Naive thymus-derived CD8-positive, alpha-beta T cell (primary cell): ENCODE measurements at regions not wholly inside any gene's neighbourhood (a gene's known extent, or its start where the extent isn't known, plus 50 kb on each side); places are given as distances from the start of the nearest gene placed in this dataset.

ENCODE experiments used
- ATAC-seq, 2 donors: fragments of 150-1000 bp; cut with Tn5 transposase in 1 of 2; sonication (Bioruptor Pico), chemical (Tn5 transposase) in 1 of 2; 1 replicate in 1 of 2; 2 replicates in 1 of 2; pipeline ENCODE4 v1.10.0; 2021; ENCODE audit warnings: mild to moderate bottlenecking in 2 of 2, moderate library complexity in 2 of 2
- POLR2A ChIA-PET: fragments of 350-600 bp; sonication (Branson Sonifier 250); formaldehyde crosslinking; loops from one replicate; lab custom pipeline; 2021; ENCODE audit warnings: antibody characterized with exemption; lab: Charles Lee
- DNase-seq, 10 donors: peaks; one replicate each; pipeline versions ENCODE4 v3.0.0 to v3.0.0-alpha.2; 2020 to 2022
- H3K27ac Mint-ChIP-seq, 10 donors: one replicate each; pipeline ENCODE4 v1.8.0; 2020 to 2022; ENCODE audit warnings: mild to moderate bottlenecking in 10 of 10, mixed read lengths in 10 of 10, moderate library complexity in 4 of 10, inconsistent platforms in 1 of 10
- H3K27me3 Mint-ChIP-seq, 5 donors: one replicate each; pipeline ENCODE4 v1.8.0; 2021 to 2022; ENCODE audit warnings: mixed read lengths in 5 of 5
- H3K36me3 Mint-ChIP-seq, 3 donors: one replicate each; pipeline ENCODE4 v1.8.0; 2020 to 2022; ENCODE audit warnings: mixed read lengths in 3 of 3, mild to moderate bottlenecking in 2 of 3, inconsistent platforms in 1 of 3
- H3K4me1 Mint-ChIP-seq, 4 donors: one replicate each; pipeline ENCODE4 v1.8.0; 2021 to 2022; ENCODE audit warnings: mixed read lengths in 4 of 4
- H3K4me3 Mint-ChIP-seq, 10 donors: one replicate each; pipeline ENCODE4 v1.8.0; 2020 to 2022; ENCODE audit warnings: mild to moderate bottlenecking in 10 of 10, mixed read lengths in 10 of 10, moderate library complexity in 6 of 10, inconsistent platforms in 1 of 10
- H3K9me3 Mint-ChIP-seq, 9 donors: one replicate each; pipeline ENCODE4 v1.8.0; 2020 to 2022; ENCODE audit warnings: mixed read lengths in 9 of 9, mild to moderate bottlenecking in 3 of 9, inconsistent platforms in 1 of 9, moderate library complexity in 1 of 9

- POLR2A ChIA-PET: no interaction called here
- ATAC-seq (no peak), DNase-seq (no peak)
- H3K9me3 Mint-ChIP-seq: peaks cover 0 to 23% (median 13%) of the 10 kb centered on the region in 9 donors
- H3K27ac Mint-ChIP-seq: no peak overlapping the region
- H3K27me3 Mint-ChIP-seq: no peaks in the 10 kb centered on the region
- H3K4me1 Mint-ChIP-seq: no peaks in the 10 kb centered on the region
- no peaks in the 10 kb centered on the region for H3K36me3 Mint-ChIP-seq
- no peak overlapping the region for H3K4me3 Mint-ChIP-seq
Measured at GRCh38 chr3:82265747-82266146, 504.3 kb upstream of the GBE1 start.

- H3K4me3 Mint-ChIP-seq: no peak overlapping the region
- POLR2A ChIA-PET: no interaction called here
- H3K27ac Mint-ChIP-seq: no peak overlapping the region
- no peaks in the 10 kb centered on the region for H3K4me1 Mint-ChIP-seq
- ATAC-seq (no peak), DNase-seq (no peak)
- H3K27me3 Mint-ChIP-seq: no peaks in the 10 kb centered on the region
- peaks cover 0 to 4% (median 0%) of the 10 kb centered on the region in 9 donors for H3K9me3 Mint-ChIP-seq
- no peaks in the 10 kb centered on the region for H3K36me3 Mint-ChIP-seq
Measured at GRCh38 chr3:82262193-82262592, 500.7 kb upstream of the GBE1 start.

- Mint-ChIP-seq H3K27ac (no peak overlapping the region), H3K36me3 (no peaks in the 10 kb centered on the region), H3K4me3 (no peak overlapping the region), H3K9me3 (peaks cover 0 to 4% (median 0%) of the 10 kb centered on the region in 9 donors), H3K4me1 (no peaks in the 10 kb centered on the region), H3K27me3 (no peaks in the 10 kb centered on the region)
- POLR2A ChIA-PET: no interaction called here
- no peak for DNase-seq
- no peak for ATAC-seq
Measured at GRCh38 chr3:82261637-82262036, 500.2 kb upstream of the GBE1 start.

- Mint-ChIP-seq H3K27me3 (no peaks in the 10 kb centered on the region), H3K4me3 (no peak overlapping the region), H3K36me3 (no peaks in the 10 kb centered on the region), H3K27ac (no peak overlapping the region), H3K4me1 (no peaks in the 10 kb centered on the region), H3K9me3 (peaks cover 0 to 4% (median 0%) of the 10 kb centered on the region in 9 donors)
- ATAC-seq (no peak), DNase-seq (no peak)
- POLR2A ChIA-PET: no interaction called here
Measured at GRCh38 chr3:82261013-82261412, 499.6 kb upstream of the GBE1 start.

- POLR2A ChIA-PET: no interaction called here
- Mint-ChIP-seq H3K9me3 (peaks cover 0 to 4% (median 0%) of the 10 kb centered on the region in 9 donors), H3K27ac (no peak overlapping the region), H3K27me3 (no peaks in the 10 kb centered on the region), H3K4me1 (no peaks in the 10 kb centered on the region), H3K36me3 (no peaks in the 10 kb centered on the region), H3K4me3 (no peak overlapping the region)
- DNase-seq (no peak), ATAC-seq (no peak)
Measured at GRCh38 chr3:82259994-82260393, 498.5 kb upstream of the GBE1 start.

- Mint-ChIP-seq H3K4me3 (no peak overlapping the region), H3K4me1 (peaks cover 0 to 4% (median 0%) of the 10 kb centered on the region in 4 donors), H3K27ac (no peak overlapping the region), H3K27me3 (no peaks in the 10 kb centered on the region), H3K9me3 (peaks cover 0 to 7% (median 0%) of the 10 kb centered on the region in 9 donors), H3K36me3 (no peaks in the 10 kb centered on the region)
- DNase-seq (no peak), ATAC-seq (no peak)
- POLR2A ChIA-PET: no interaction called here
Measured at GRCh38 chr3:82240322-82240721, 478.9 kb upstream of the GBE1 start.

- no peak for ATAC-seq
- Mint-ChIP-seq H3K9me3 (peaks cover 0 to 3% (median 0%) of the 10 kb centered on the region in 9 donors), H3K4me3 (no peak overlapping the region), H3K27me3 (no peaks in the 10 kb centered on the region), H3K27ac (no peak overlapping the region), H3K4me1 (peaks cover 0 to 4% (median 0%) of the 10 kb centered on the region in 4 donors), H3K36me3 (no peaks in the 10 kb centered on the region)
- DNase-seq: no peak
- POLR2A ChIA-PET: no interaction called here
Measured at GRCh38 chr3:82236257-82236656, 474.8 kb upstream of the GBE1 start.

- Mint-ChIP-seq H3K4me3 (peak overlapping the region in 7 of 10 donors; percentile 4 to 43 (median 11)), H3K36me3 (no peaks in the 10 kb centered on the region), H3K27me3 (no peaks in the 10 kb centered on the region), H3K27ac (peak overlapping the region in 3 of 10 donors; percentile 5 to 13 (median 13)), H3K9me3 (peaks cover 0 to 4% (median 0%) of the 10 kb centered on the region in 9 donors), H3K4me1 (peaks cover 3 to 11% (median 9%) of the 10 kb centered on the region in 4 donors)
- ATAC-seq (no peak), DNase-seq (no peak)
- POLR2A ChIA-PET: no interaction called here
Measured at GRCh38 chr3:82229397-82229796, 468.0 kb upstream of the GBE1 start.

- Mint-ChIP-seq H3K4me3 (no peak overlapping the region), H3K36me3 (no peaks in the 10 kb centered on the region), H3K27me3 (no peaks in the 10 kb centered on the region), H3K9me3 (peaks cover 0 to 10% (median 7%) of the 10 kb centered on the region in 9 donors), H3K27ac (no peak overlapping the region), H3K4me1 (peaks cover 2 to 10% (median 7%) of the 10 kb centered on the region in 4 donors)
- ATAC-seq: no peak
- no peak for DNase-seq
- POLR2A ChIA-PET: no interaction called here
Measured at GRCh38 chr3:82224661-82225060, 463.2 kb upstream of the GBE1 start.

- ATAC-seq: no peak
- Mint-ChIP-seq H3K4me3 (no peak overlapping the region), H3K4me1 (no peaks in the 10 kb centered on the region), H3K27me3 (no peaks in the 10 kb centered on the region), H3K9me3 (peaks cover 0 to 10% (median 7%) of the 10 kb centered on the region in 9 donors), H3K27ac (no peak overlapping the region), H3K36me3 (no peaks in the 10 kb centered on the region)
- DNase-seq: no peak
- POLR2A ChIA-PET: no interaction called here
Measured at GRCh38 chr3:82222401-82222800, 461.0 kb upstream of the GBE1 start.

GRCh38 chr3:82217571-82217970, 456.1 kb upstream of the GBE1 start:
- POLR2A ChIA-PET: no interaction called here
- ATAC-seq: no peak

GRCh38 chr3:82208002-82208710, 446.7 kb upstream of the GBE1 start:
- H3K36me3 Mint-ChIP-seq: no peaks in the 10 kb centered on the region

More at GRCh38 chr3:82217571-82217970, 456.1 kb upstream of the GBE1 start:
- no peaks in the 10 kb centered on the region for H3K4me1 Mint-ChIP-seq
- no peaks in the 10 kb centered on the region for H3K36me3 Mint-ChIP-seq
- H3K4me3 Mint-ChIP-seq: no peak overlapping the region
- no peaks in the 10 kb centered on the region for H3K27me3 Mint-ChIP-seq
- H3K27ac Mint-ChIP-seq: no peak overlapping the region
- DNase-seq: no peak
- peaks cover 0 to 2% (median 0%) of the 10 kb centered on the region in 9 donors for H3K9me3 Mint-ChIP-seq

GRCh38 chr3:82202269-82202668, 440.8 kb upstream of the GBE1 start:
- H3K4me1 Mint-ChIP-seq: peaks cover 0 to 9% (median 0%) of the 10 kb centered on the region in 4 donors
- POLR2A ChIA-PET: no interaction called here
- no peaks in the 10 kb centered on the region for H3K36me3 Mint-ChIP-seq
- no peak overlapping the region for H3K4me3 Mint-ChIP-seq
- no peak overlapping the region for H3K27ac Mint-ChIP-seq
- no peak for DNase-seq
- peaks cover 0 to 11% (median 0%) of the 10 kb centered on the region in 9 donors for H3K9me3 Mint-ChIP-seq
- peaks cover 0 to 4% (median 0%) of the 10 kb centered on the region in 5 donors for H3K27me3 Mint-ChIP-seq
- ATAC-seq: no peak

More at GRCh38 chr3:82208002-82208710, 446.7 kb upstream of the GBE1 start:
- Mint-ChIP-seq H3K4me1 (peaks cover 0 to 12% (median 0%) of the 10 kb centered on the region in 4 donors), H3K9me3 (peaks cover 0 to 23% (median 4%) of the 10 kb centered on the region in 9 donors), H3K4me3 (no peak overlapping the region), H3K27me3 (peaks cover 0 to 4% (median 0%) of the 10 kb centered on the region in 5 donors), H3K27ac (no peak overlapping the region)
- POLR2A ChIA-PET: no interaction called here
- no peak for ATAC-seq
- no peak for DNase-seq
